Epithelial cell of prostate (primary cell): ENCODE measurements at regions not wholly inside any gene's neighbourhood (a gene's known extent, or its start where the extent isn't known, plus 50 kb on each side); places are given as distances from the start of the nearest gene placed in this dataset.
A peak's percentile ranks its signal among the peaks of the same experiment; 100 is the strongest.

ENCODE experiments used
- DNase-seq: peaks from one replicate; pipeline ENCODE4 v3.0.0-alpha.2; 2011; ENCODE audit warnings: low read depth, low spot score
- H3K27ac ChIP-seq: fragments of 450-650 bp; 2 replicates; pipeline ENCODE4 v1.5.1; 2017; ENCODE audit warnings: mild to moderate bottlenecking

- peak; percentile 3 for DNase-seq
- H3K27ac ChIP-seq, result peak overlapping the region; percentile 43
These were observed 533.9 kb downstream of the TFAP2B start for GRCh38 chr6:51352506-51353029.

GRCh38 chr6:51360287-51360686 lies 541.6 kb downstream of the TFAP2B start:
- H3K27ac ChIP-seq, result no peak overlapping the region
- no peak for DNase-seq

GRCh38 chr6:51365566-51365965 lies 546.9 kb downstream of the TFAP2B start:
- H3K27ac ChIP-seq, result no peak overlapping the region
- no peak for DNase-seq

GRCh38 chr6:51369485-51369884 lies 550.8 kb downstream of the TFAP2B start:
- no peak overlapping the region for H3K27ac ChIP-seq
- DNase-seq, result no peak

- H3K27ac ChIP-seq, result no peak overlapping the region
- DNase-seq, result no peak
These were observed 564.2 kb downstream of the TFAP2B start for GRCh38 chr6:51382847-51383246.

GRCh38 chr6:51384736-51385135 lies 566.1 kb downstream of the TFAP2B start:
- peak overlapping the region; percentile 23 for H3K27ac ChIP-seq
- no peak for DNase-seq

- no peak overlapping the region for H3K27ac ChIP-seq
These were observed 567.7 kb downstream of the TFAP2B start for GRCh38 chr6:51386347-51386836.

GRCh38 chr6:51387907-51388306 lies 569.2 kb downstream of the TFAP2B start:
- H3K27ac ChIP-seq, result no peak overlapping the region
- no peak for DNase-seq

More at GRCh38 chr6:51386347-51386836, 567.7 kb downstream of the TFAP2B start:
- no peak for DNase-seq

- no peak overlapping the region for H3K27ac ChIP-seq
- DNase-seq, result no peak
These were observed 575.4 kb downstream of the TFAP2B start for GRCh38 chr6:51394061-51394460.

GRCh38 chr6:51396583-51396982 lies 577.9 kb downstream of the TFAP2B start:
- H3K27ac ChIP-seq, result no peak overlapping the region
- DNase-seq, result no peak

GRCh38 chr6:51398064-51398705 lies 579.5 kb downstream of the TFAP2B start:
- DNase-seq, result peak; percentile 8

GRCh38 chr6:51398793-51399192 lies 580.1 kb downstream of the TFAP2B start:
- DNase-seq, result no peak
- peak overlapping the region; percentile 32 for H3K27ac ChIP-seq

More at GRCh38 chr6:51398064-51398705, 579.5 kb downstream of the TFAP2B start:
- H3K27ac ChIP-seq, result peak overlapping the region; percentile 32

- H3K27ac ChIP-seq, result no peak overlapping the region
These were observed 591.8 kb downstream of the TFAP2B start for GRCh38 chr6:51410453-51410852.

GRCh38 chr6:51411496-51412125 lies 592.9 kb downstream of the TFAP2B start:
- H3K27ac ChIP-seq, result no peak overlapping the region
- no peak for DNase-seq

More at GRCh38 chr6:51410453-51410852, 591.8 kb downstream of the TFAP2B start:
- DNase-seq, result no peak

- no peak overlapping the region for H3K27ac ChIP-seq
- DNase-seq, result no peak
These were observed 595.7 kb downstream of the TFAP2B start for GRCh38 chr6:51414361-51414760.

- no peak for DNase-seq
- no peak overlapping the region for H3K27ac ChIP-seq
These were observed 596.8 kb downstream of the TFAP2B start for GRCh38 chr6:51415501-51415900.

GRCh38 chr6:51429017-51429712 lies 610.5 kb downstream of the TFAP2B start:
- H3K27ac ChIP-seq, result no peak overlapping the region
- no peak for DNase-seq

- no peak for DNase-seq
- H3K27ac ChIP-seq, result no peak overlapping the region
These were observed 611.9 kb downstream of the TFAP2B start for GRCh38 chr6:51430589-51430988.

GRCh38 chr6:51432481-51432880 lies 613.8 kb downstream of the TFAP2B start:
- H3K27ac ChIP-seq, result no peak overlapping the region
- DNase-seq, result no peak

GRCh38 chr6:51450248-51450957 lies 631.7 kb downstream of the TFAP2B start:
- H3K27ac ChIP-seq, result no peak overlapping the region
- DNase-seq, result no peak
